HUDEP-2 (cell line): ENCODE measurements at regions not wholly inside any gene's neighbourhood (a gene's known extent, or its start where the extent isn't known, plus 50 kb on each side); places are given as distances from the start of the nearest gene placed in this dataset.

Experiments
- DNase-seq, 76 experiments: peaks; one replicate each; lab custom pipeline; 2025; ENCODE audit not compliant: unreplicated experiment in 76 of 76; lab: John Stamatoyannopoulos, UW

- DNase-seq: no peak
Observed at GRCh38 chr3:166405896-166406295, 568.7 kb upstream of the BCHE start.

- DNase-seq: no peak
Observed at GRCh38 chr3:166405465-166405864, 568.2 kb upstream of the BCHE start.

GRCh38 chr3:166390303-166390702 is 553.1 kb upstream of the BCHE start:
- no peak for DNase-seq

- DNase-seq: no peak
Observed at GRCh38 chr3:166388321-166388720, 551.1 kb upstream of the BCHE start.

GRCh38 chr3:166372571-166373106 is 535.4 kb upstream of the BCHE start:
- DNase-seq: no peak

GRCh38 chr3:166367947-166368533 is 530.8 kb upstream of the BCHE start:
- DNase-seq: no peak

GRCh38 chr3:166362698-166363097 is 525.5 kb upstream of the BCHE start:
- no peak for DNase-seq

- DNase-seq: no peak
Observed at GRCh38 chr3:166360720-166361119, 523.5 kb upstream of the BCHE start.

GRCh38 chr3:166351461-166351860 is 514.2 kb upstream of the BCHE start:
- no peak for DNase-seq

GRCh38 chr3:166340604-166341266 is 503.5 kb upstream of the BCHE start:
- DNase-seq: peak in 1 of 76 experiments; percentile 0

GRCh38 chr3:166324401-166324800 is 487.2 kb upstream of the BCHE start:
- no peak for DNase-seq

GRCh38 chr3:166322391-166322790 is 485.2 kb upstream of the BCHE start:
- no peak for DNase-seq

GRCh38 chr3:166307756-166308350 is 470.6 kb upstream of the BCHE start:
- DNase-seq: no peak

GRCh38 chr3:166304584-166304983 is 467.4 kb upstream of the BCHE start:
- DNase-seq: no peak

- no peak for DNase-seq
Observed at GRCh38 chr3:166303681-166304080, 466.5 kb upstream of the BCHE start.

- no peak for DNase-seq
Observed at GRCh38 chr3:166302331-166302730, 465.1 kb upstream of the BCHE start.

GRCh38 chr3:166296179-166296783 is 459.1 kb upstream of the BCHE start:
- no peak for DNase-seq

GRCh38 chr3:166291186-166291955 is 454.1 kb upstream of the BCHE start:
- DNase-seq: peak in 5 of 76 experiments; percentile 2 to 22 (median 12)

- no peak for DNase-seq
Observed at GRCh38 chr3:166285001-166285400, 447.8 kb upstream of the BCHE start.

- DNase-seq: no peak
Observed at GRCh38 chr3:166283840-166284239, 446.6 kb upstream of the BCHE start.

- DNase-seq: no peak
Observed at GRCh38 chr3:166282931-166283330, 445.7 kb upstream of the BCHE start.
